GM23248 (cell line): ENCODE measurements at regions not wholly inside any gene's neighbourhood (a gene's known extent, or its start where the extent isn't known, plus 50 kb on each side); places are given as distances from the start of the nearest gene placed in this dataset.

ENCODE experiments used
- EZH2 ChIP-seq: fragments of 200-600 bp; sonication (generic); IDR thresholded peaks from 2 replicates; pipeline ENCODE4 v1.6.1; 2018; ENCODE audit warnings: antibody characterized with exemption, mild to moderate bottlenecking; ENCODE audit not compliant: insufficient read depth, poor library complexity, severe bottlenecking
- EZH2phosphoT487 ChIP-seq: fragments of 200-600 bp; sonication (generic); IDR thresholded peaks from 2 replicates; pipeline ENCODE4 v1.6.1; 2018; ENCODE audit warnings: antibody characterized with exemption, moderate library complexity, mild to moderate bottlenecking, low read depth; ENCODE audit not compliant: insufficient read depth

DNA sequence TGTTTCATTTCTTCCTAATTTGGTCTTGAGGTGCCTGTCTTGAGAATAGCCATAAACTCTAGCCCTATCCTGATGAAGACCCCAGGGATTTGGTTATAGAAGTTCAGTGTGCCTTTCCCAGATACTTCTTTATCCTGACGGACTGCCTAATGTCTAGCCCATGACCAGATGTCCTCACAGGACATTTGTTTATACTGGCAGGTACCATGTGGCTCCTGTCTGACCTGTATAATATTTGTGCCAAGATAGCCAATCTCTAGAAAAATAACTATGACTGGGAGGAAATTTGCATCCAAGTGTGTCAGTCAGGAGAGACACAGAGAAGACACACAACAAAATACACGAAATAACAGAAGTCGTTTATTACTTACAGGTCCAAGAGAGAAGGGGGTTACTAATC, 69.2 kb upstream of the MIR17HG start:
- TF ChIP-seq EZH2 (no peak), EZH2phosphoT487 (no peak)
